NCI-H2081 (cell line): ENCODE measurements at regions not wholly inside any gene's neighbourhood (a gene's known extent, or its start where the extent isn't known, plus 50 kb on each side); places are given as distances from the start of the nearest gene placed in this dataset.

ENCODE experiments used
- DNase-seq, 2 experiments: peaks; one replicate each; lab custom pipeline; 2025; lab: John Stamatoyannopoulos, UW

DNA sequence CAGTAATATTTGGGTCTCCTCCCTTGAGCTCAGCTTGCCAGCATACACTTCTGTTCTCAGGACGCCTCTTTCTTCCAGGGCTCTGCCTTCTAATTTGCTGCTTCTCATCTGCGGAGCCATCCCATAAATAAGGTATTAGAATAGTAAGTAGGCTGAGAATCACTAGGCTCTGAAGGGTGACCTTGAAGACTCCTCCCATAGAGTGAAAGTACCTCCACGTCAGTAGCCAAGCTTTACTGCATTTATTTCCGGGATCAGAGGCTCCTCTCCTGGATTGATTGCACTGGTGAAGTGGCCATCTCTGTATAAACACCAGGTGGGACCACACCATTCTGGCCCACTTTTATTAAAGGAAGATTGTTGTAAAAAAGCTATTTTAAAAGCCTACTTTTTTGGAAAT lies 315.5 kb downstream of the FAT3 start:
- DNase-seq: no peak

- DNase-seq: no peak
These were observed 321.4 kb downstream of the FAT3 start for GRCh38 chr11:92545906-92546471.

GRCh38 chr11:92546603-92547002 lies 322.0 kb downstream of the FAT3 start:
- no peak for DNase-seq

DNA sequence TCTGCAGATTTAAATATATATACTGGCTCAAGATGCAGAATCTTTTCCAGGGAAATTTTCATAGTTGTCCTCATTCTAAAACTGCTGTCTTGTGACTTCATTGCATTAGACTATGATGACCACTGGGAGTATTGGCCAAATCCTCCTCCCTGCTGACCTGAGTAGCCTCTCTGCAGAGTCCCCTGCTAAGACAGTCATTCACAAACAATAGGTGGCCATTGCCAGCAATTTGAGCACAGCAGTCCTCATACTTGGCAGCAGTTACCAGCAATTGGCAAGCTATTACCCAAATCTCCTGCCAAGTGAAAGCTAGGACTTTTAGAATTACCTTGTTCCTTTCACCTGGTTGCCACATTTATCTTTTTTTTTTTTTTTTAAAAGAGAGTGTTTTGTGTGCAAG lies 325.8 kb downstream of the FAT3 start:
- DNase-seq: peak; percentile 70 to 94

DNA sequence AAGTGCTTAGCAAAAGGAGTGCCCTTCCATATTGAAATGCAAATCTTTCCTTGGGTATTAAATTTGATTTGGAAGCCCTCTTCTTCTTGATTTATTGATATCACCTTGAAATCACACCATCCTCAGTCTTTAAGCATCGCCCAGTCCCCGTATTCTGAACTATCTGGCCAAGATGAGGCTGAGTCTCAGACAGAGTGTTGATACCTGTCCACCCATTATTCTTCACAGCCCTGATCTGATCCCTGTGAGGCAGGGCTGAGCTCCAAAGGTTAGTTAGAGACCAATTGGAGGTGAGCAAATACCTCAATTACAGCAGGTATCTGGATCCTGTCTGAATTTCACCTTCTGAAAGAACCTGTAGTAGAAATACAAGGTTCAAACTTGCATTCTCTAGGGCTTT lies 326.3 kb downstream of the FAT3 start:
- no peak for DNase-seq

DNA sequence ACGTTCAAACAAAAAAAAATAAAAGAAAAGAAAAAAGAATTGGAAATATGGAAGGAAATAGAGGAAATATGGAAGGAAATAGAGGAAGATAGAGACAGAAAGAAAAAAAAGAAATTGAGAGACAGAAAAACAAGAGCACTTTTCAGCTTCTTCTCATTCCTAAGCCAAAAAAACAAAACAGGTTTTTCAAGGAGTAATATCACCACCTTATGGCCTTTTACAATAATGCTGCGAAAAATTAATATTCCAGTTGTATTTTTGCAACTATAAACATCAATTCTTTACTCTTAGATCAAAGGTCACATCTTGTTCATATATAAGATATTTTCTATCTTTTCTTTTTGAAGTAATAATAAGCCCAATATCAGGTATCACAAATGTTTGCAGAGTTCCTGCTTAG lies 328.3 kb downstream of the FAT3 start:
- DNase-seq: peak in 1 of 2 experiments; percentile 15

DNA sequence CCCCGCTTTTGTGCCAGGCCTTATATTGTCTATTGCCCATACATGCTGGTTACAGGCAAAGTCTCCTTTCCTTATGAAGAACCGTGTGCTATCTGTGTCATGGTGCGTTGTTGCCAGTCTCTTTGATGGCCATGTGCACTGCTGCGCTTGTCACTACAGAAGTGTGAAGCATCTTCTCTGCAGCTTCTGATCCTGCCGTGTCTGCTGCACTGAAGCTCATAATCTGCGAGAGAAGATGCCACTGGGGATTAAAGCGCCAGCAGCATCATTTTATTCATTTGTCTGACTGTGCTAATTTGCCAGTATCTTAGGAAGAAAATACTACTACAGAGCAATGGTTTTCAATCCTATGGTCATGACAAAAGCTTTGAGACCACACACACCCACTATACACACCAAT lies 330.1 kb downstream of the FAT3 start:
- DNase-seq: no peak

DNA sequence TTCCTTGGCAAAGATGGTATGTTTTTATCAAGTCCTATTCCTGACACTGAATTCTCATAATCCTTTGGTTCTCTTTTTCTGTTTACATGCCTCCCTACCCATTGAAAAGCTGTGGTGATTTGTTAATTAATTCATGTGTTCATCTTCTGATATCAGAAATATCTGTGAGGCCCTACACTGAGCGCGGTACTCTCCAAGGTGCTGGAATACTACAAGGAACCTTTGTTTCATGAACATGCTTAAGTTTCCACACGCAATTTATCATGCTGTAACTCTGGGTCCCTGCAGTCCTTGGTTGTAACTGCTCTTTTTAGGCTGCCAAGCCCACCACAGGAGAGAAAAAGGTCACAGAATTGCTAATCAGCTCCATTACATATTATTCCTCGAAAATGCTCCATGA lies 331.8 kb downstream of the FAT3 start:
- no peak for DNase-seq

- DNase-seq: no peak
These were observed 333.3 kb downstream of the FAT3 start for GRCh38 chr11:92557879-92558278.

DNA sequence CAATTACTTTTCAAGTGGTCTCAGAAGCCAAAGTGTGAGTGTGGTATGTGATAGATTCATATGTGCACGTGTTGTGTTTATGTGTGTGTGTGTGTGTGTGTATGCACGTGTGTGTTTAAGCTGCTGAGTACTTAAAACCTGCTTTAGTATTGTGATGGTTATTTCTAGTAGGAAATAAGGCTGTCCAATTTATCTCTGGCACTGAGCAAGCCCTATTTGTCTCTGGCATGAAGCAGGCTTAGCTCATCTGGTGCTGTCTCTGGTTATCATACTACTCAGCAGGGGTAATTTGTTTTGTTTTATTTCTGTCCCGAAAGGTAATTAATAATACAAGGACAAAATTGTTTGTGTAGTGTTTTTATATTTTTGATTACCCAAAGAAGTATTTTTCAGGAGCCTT lies 333.7 kb downstream of the FAT3 start:
- DNase-seq: peak; percentile 23 to 89

DNA sequence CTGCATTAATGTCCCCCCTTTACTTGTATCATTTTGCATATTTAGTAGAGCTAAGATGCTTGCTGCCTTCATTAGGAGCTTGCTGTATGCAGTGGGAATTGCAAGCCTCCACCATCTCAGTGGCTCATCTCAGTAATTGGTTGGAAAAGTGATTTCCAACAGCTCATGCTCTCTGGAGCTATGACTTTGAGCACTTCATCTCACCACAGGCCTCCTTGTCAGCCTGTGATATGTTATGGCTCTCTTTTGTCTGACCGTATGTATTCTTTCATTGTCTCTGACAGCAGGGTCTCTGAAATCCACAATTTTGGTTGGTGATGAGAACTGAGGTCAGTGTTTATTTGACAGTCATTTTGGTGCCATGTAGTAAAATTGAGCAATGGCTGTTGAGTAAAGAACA lies 345.1 kb downstream of the FAT3 start:
- peak; percentile 7 to 63 for DNase-seq

- DNase-seq: no peak
These were observed 347.9 kb downstream of the FAT3 start for GRCh38 chr11:92572559-92572958.

GRCh38 chr11:92576315-92576714 lies 351.7 kb downstream of the FAT3 start:
- no peak for DNase-seq

GRCh38 chr11:92580908-92581307 lies 356.3 kb downstream of the FAT3 start:
- DNase-seq: no peak

GRCh38 chr11:92588393-92588792 lies 363.8 kb downstream of the FAT3 start:
- DNase-seq: no peak

DNA sequence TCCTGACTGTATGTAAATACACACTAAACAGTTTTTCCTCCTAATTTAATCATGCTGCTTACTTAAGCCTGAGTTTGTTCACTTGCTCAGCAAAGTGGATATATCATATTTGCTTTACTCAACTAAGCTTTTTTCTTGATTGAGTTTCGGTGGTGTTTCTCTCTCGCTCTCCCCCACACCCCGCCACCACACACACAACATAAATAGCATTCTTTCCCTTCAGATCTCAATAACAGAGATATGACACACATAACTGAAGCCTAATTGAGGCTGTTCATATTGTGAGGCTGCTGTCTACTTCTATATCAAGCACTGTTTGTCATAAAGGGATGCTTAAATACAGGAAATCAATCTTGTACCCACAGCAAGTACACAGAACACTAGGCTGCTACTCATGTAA lies 364.9 kb downstream of the FAT3 start:
- DNase-seq: no peak

GRCh38 chr11:92591521-92591920 lies 366.9 kb downstream of the FAT3 start:
- DNase-seq: no peak

- no peak for DNase-seq
These were observed 369.6 kb downstream of the FAT3 start for GRCh38 chr11:92594251-92594650.

DNA sequence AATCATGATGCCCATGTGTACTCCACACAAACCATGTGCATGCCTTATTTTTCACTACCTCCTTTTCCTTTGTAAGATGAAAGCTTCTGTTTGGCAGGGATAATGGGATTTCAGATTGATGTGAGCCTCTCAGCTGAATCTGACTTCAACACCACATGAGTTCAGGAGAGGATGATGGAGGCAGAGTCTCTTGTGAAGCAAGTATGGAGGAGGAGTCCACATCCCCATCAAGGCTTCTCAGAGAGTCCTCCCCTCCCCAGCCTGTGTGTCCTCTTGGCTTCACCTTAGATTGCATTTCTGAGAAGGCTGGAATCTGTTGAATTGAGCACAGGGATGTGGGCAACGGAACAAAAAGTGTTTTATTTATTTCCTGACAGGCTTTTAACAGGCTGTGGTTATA lies 370.4 kb downstream of the FAT3 start:
- no peak for DNase-seq

- no peak for DNase-seq
These were observed 372.1 kb downstream of the FAT3 start for GRCh38 chr11:92596596-92597317.

- DNase-seq: no peak
These were observed 368.4 kb upstream of the MTNR1B start for GRCh38 chr11:92601048-92601447.

DNA sequence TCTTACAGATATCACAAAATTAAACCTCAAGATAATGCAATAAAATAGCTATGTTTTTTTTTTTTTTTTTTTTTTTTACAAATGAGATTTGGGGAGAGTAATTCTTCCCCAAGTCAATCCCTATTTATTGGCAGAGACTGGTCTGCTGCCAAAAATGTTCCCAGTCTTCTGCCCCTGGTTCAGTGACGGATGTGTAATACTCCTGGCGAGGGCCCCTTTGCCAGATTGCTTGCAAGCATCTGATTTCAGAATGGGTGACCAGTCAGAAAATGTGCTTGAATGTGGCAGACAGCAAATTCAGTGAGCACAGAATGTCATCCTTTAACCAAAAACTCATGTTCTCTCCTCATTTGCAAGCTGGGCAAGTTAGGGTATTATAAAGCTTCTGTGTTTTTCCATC lies 363.8 kb upstream of the MTNR1B start:
- DNase-seq: no peak

- no peak for DNase-seq
These were observed 361.3 kb upstream of the MTNR1B start for GRCh38 chr11:92607969-92608722.
